ENCODE measurements at regions not wholly inside any gene's neighbourhood (a gene's known extent, or its start where the extent isn't known, plus 50 kb on each side); places are given as distances from the start of the nearest gene placed in this dataset.

DNA sequence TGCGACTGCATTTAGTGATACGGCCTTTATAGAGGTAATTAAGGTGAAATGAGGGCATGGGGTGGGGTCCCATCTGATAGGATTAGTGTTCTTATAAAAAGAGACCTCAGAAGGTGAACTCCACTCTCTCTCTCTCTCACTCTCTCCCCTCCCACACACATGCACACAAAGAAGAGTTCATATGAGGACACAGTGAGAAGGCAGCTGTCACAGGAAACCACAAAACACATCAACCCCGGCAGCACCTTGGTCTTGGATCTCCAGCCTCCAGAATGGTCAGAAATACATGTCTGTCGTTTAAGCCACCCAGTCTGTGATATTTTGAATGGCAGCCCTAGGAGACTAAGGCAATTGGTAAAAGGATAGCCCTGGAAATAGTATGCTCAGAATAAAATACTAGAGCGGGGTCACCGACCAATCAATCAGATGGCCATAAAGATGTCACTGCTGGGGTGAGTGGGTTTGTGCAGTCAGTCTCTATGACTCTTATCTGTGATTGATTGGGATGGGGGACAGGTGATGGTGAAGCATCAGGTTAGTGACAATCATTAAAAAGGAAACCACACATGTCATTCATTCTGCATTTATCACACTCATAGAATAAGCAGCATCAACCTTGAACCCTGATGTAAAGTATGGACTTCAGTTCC, 118.9 kb upstream of the POU3F3 start:
- Histone ChIP-seq H3K36me3 (ENCODE audit: control insufficient read depth in 4 of 4, insufficient read depth in 4 of 4, low read length in 3 of 4) (no peaks in the 10 kb centered on the region), H3K27ac (ENCODE audit: insufficient read depth in 1 of 2, low read depth in 1 of 2, low read length in 2 of 2, poor library complexity in 1 of 2, severe bottlenecking in 2 of 2) (no peak overlapping the region), H3K27me3 (replicated peaks in 2 of 5; ENCODE audit: control insufficient read depth in 4 of 5, insufficient read depth in 5 of 5, low read length in 4 of 5) (no peaks in the 10 kb centered on the region), H3K4me1 (ENCODE audit: control extremely low read depth in 1 of 4, control insufficient read depth in 4 of 4, insufficient read depth in 4 of 4, low read length in 3 of 4) (peaks cover 0 to 16% (median 8%) of the 10 kb centered on the region in 4 experiments), H3K4me3 (ENCODE audit: control insufficient read depth in 1 of 7, extremely low read depth in 1 of 7, insufficient read depth in 4 of 7, low read depth in 2 of 7, low read length in 6 of 7) (no peak overlapping the region), H3K9me3 (ENCODE audit: control extremely low read depth in 1 of 5, control insufficient read depth in 4 of 5, insufficient read depth in 2 of 5, low read depth in 1 of 5, low read length in 4 of 5) (peaks cover 0 to 5% (median 3%) of the 10 kb centered on the region in 5 experiments)
- POLR2A ChIA-PET: no interaction called here
- CTCF ChIA-PET: interaction anchor here (0.6 to 1.3 kb wide), 3 partner anchors 11 to 306 kb away, joined by 3 read pairs; no protein-coding TSS in a partner anchor
- DNase-seq: peak; percentile 25 to 87 (median 79)
- 47% methylated on average over 4 of the region's 6 CpGs for WGBS (ENCODE audit: insufficient coverage)

DNA sequence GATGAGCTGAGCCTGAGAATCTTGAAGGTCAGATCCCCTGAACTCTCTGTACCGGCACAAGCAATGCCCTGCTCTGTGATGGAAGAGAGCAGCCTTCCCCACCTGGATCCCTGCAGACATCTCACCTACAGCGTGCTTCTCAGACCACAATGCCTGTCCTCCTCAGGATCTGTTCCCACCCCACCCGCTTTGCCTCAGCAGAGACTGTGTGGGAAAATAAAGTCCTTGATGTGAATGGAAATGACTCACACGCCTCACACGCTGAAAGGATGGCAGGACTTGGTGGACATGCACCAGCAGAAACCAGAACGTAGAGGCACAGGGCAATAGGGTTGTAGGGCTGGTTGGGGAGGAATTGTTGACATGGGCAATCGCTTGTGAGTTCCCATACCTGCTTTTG, 117.9 kb upstream of the POU3F3 start:
- Histone ChIP-seq H3K4me1 (ENCODE audit: control extremely low read depth in 1 of 4, control insufficient read depth in 4 of 4, insufficient read depth in 4 of 4, low read length in 3 of 4) (peaks cover 0 to 16% (median 8%) of the 10 kb centered on the region in 4 experiments), H3K36me3 (ENCODE audit: control insufficient read depth in 4 of 4, insufficient read depth in 4 of 4, low read length in 3 of 4) (no peaks in the 10 kb centered on the region), H3K9me3 (ENCODE audit: control extremely low read depth in 1 of 5, control insufficient read depth in 4 of 5, insufficient read depth in 2 of 5, low read depth in 1 of 5, low read length in 4 of 5) (peaks cover 0 to 3% (median 0%) of the 10 kb centered on the region in 5 experiments), H3K4me3 (ENCODE audit: control insufficient read depth in 1 of 7, extremely low read depth in 1 of 7, insufficient read depth in 4 of 7, low read depth in 2 of 7, low read length in 6 of 7) (no peak overlapping the region), H3K27me3 (replicated peaks in 2 of 5; ENCODE audit: control insufficient read depth in 4 of 5, insufficient read depth in 5 of 5, low read length in 4 of 5) (no peaks in the 10 kb centered on the region), H3K27ac (ENCODE audit: insufficient read depth in 1 of 2, low read depth in 1 of 2, low read length in 2 of 2, poor library complexity in 1 of 2, severe bottlenecking in 2 of 2) (no peak overlapping the region)
- DNase-seq: no peak
- CTCF ChIA-PET: no interaction called here
- POLR2A ChIA-PET: no interaction called here
- 100% methylated on average over 4 of the region's 7 CpGs for WGBS (ENCODE audit: insufficient coverage)

DNA sequence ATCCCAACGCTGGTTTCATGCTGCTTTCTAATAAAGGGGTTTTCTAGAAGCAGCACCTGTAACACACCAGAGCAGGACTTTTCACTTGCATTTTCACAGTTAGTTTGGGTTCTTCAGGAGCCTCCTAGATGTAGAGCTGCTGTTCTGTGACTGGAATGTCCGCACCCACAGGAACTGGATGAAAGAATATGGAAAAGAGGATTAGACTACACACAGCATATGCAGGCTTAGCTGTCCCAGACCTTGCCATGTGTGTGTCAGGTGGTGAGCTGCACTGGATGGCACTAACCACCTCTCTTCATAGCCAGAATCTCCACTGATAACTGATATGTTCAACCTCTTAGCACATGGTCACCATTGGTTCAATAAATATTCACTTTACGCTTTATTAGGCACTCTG, 112.1 kb upstream of the POU3F3 start:
- H3K4me3 ChIP-seq (ENCODE audit: control insufficient read depth in 1 of 7, extremely low read depth in 1 of 7, insufficient read depth in 4 of 7, low read depth in 2 of 7, low read length in 6 of 7): no peak overlapping the region
- no peak overlapping the region for H3K27ac ChIP-seq (ENCODE audit: insufficient read depth in 1 of 2, low read depth in 1 of 2, low read length in 2 of 2, poor library complexity in 1 of 2, severe bottlenecking in 2 of 2)
- H3K9me3 ChIP-seq (ENCODE audit: control extremely low read depth in 1 of 5, control insufficient read depth in 4 of 5, insufficient read depth in 2 of 5, low read depth in 1 of 5, low read length in 4 of 5): peaks cover 0 to 3% (median 0%) of the 10 kb centered on the region in 5 experiments
- ChIA-PET POLR2A (no interaction called here), CTCF (no interaction called here)
- WGBS (ENCODE audit: insufficient coverage): no CpG with 5 or more reads among the region's 3 CpGs
- no peak for DNase-seq
- H3K36me3 ChIP-seq (ENCODE audit: control insufficient read depth in 4 of 4, insufficient read depth in 4 of 4, low read length in 3 of 4): no peaks in the 10 kb centered on the region
- no peaks in the 10 kb centered on the region for H3K27me3 ChIP-seq (replicated peaks in 2 of 5; ENCODE audit: control insufficient read depth in 4 of 5, insufficient read depth in 5 of 5, low read length in 4 of 5)
- H3K4me1 ChIP-seq (ENCODE audit: control extremely low read depth in 1 of 4, control insufficient read depth in 4 of 4, insufficient read depth in 4 of 4, low read length in 3 of 4): no peaks in the 10 kb centered on the region

DNA sequence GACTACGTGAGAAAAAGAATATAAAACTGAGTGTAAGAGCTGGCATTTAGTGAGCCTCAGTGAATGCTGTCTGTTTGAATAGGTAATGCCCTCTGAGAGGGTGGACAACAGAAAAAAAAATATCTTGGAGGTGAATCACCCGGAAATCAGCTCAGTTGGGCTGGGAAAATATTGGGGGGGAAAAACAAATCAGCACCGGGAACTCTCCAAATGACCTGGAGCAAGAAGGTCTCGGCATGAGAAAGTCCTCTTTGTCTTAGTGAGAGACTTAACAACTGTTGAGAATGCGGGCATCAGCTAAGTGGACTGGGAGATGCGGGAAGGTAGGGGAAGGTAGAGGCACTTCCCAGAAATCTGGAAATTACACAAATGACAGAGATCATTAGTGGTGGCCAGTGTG, 109.4 kb upstream of the POU3F3 start:
- CTCF ChIA-PET: no interaction called here

DNA sequence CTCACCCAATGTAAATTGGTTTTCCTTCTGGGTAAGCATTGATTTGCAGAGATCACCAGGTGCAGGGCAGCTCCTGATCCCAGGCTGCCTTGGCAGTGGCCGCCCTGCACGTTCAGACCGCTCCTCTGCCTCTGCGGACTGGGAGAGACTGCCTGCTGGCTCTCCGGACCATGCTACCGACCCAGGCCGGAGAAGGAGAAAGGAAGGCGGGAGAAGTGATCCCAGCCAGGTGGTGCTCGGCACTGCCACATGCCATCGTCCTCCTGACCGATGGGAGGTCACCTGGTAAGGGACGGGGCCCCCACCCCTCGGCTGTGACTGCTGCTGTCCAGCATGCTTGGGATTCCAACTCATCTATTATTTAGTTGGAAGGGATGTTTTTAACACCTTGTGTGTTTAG, 108.1 kb upstream of the POU3F3 start:
- Histone ChIP-seq H3K4me1 (ENCODE audit: control extremely low read depth in 1 of 4, control insufficient read depth in 4 of 4, insufficient read depth in 4 of 4, low read length in 3 of 4) (peaks cover 0 to 6% (median 3%) of the 10 kb centered on the region in 4 experiments), H3K4me3 (ENCODE audit: control insufficient read depth in 1 of 7, extremely low read depth in 1 of 7, insufficient read depth in 4 of 7, low read depth in 2 of 7, low read length in 6 of 7) (no peak overlapping the region), H3K36me3 (ENCODE audit: control insufficient read depth in 4 of 4, insufficient read depth in 4 of 4, low read length in 3 of 4) (no peaks in the 10 kb centered on the region), H3K9me3 (ENCODE audit: control extremely low read depth in 1 of 5, control insufficient read depth in 4 of 5, insufficient read depth in 2 of 5, low read depth in 1 of 5, low read length in 4 of 5) (no peaks in the 10 kb centered on the region), H3K27ac (ENCODE audit: insufficient read depth in 1 of 2, low read depth in 1 of 2, low read length in 2 of 2, poor library complexity in 1 of 2, severe bottlenecking in 2 of 2) (no peak overlapping the region), H3K27me3 (replicated peaks in 2 of 5; ENCODE audit: control insufficient read depth in 4 of 5, insufficient read depth in 5 of 5, low read length in 4 of 5) (no peaks in the 10 kb centered on the region)
- 81% methylated on average over 6 of the region's 13 CpGs for WGBS (ENCODE audit: insufficient coverage)
- ChIA-PET CTCF (interaction anchor here (1.2 kb wide), 1 partner anchor 11 kb away, joined by 3 read pairs; no protein-coding TSS in a partner anchor), POLR2A (no interaction called here)
- DNase-seq: no peak

More for the DNA sequence above, 109.4 kb upstream of the POU3F3 start:
- H3K4me1 ChIP-seq (ENCODE audit: control extremely low read depth in 1 of 4, control insufficient read depth in 4 of 4, insufficient read depth in 4 of 4, low read length in 3 of 4): no peaks in the 10 kb centered on the region
- WGBS (ENCODE audit: insufficient coverage): 98% methylated on average over 6 of the region's 6 CpGs
- DNase-seq: no peak
- H3K27me3 ChIP-seq (replicated peaks in 2 of 5; ENCODE audit: control insufficient read depth in 4 of 5, insufficient read depth in 5 of 5, low read length in 4 of 5): no peaks in the 10 kb centered on the region
- H3K9me3 ChIP-seq (ENCODE audit: control extremely low read depth in 1 of 5, control insufficient read depth in 4 of 5, insufficient read depth in 2 of 5, low read depth in 1 of 5, low read length in 4 of 5): no peaks in the 10 kb centered on the region
- H3K4me3 ChIP-seq (ENCODE audit: control insufficient read depth in 1 of 7, extremely low read depth in 1 of 7, insufficient read depth in 4 of 7, low read depth in 2 of 7, low read length in 6 of 7): no peak overlapping the region
- POLR2A ChIA-PET: no interaction called here
- no peaks in the 10 kb centered on the region for H3K36me3 ChIP-seq (ENCODE audit: control insufficient read depth in 4 of 4, insufficient read depth in 4 of 4, low read length in 3 of 4)
- no peak overlapping the region for H3K27ac ChIP-seq (ENCODE audit: insufficient read depth in 1 of 2, low read depth in 1 of 2, low read length in 2 of 2, poor library complexity in 1 of 2, severe bottlenecking in 2 of 2)

DNA sequence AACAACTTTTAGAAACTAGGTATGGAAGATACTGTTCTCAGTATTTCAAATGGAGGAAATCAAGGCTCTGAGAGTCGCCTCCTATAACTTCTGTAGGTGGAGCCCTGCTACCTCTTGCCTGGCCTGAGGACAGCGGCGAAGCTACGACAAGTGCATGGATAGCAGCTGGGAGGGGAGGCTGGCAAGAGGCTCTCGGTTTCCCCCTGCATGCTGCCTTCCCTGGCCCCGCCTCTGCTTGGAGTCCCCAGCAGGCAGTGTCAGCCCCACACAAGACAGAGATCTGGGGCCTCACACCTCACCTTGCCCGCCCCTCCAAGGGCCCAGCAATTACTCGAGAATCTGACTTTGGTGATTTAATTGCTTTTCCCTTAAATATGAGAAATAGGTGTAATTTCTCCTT, 107.6 kb upstream of the POU3F3 start:
- Histone ChIP-seq H3K36me3 (ENCODE audit: control insufficient read depth in 4 of 4, insufficient read depth in 4 of 4, low read length in 3 of 4) (no peaks in the 10 kb centered on the region), H3K9me3 (ENCODE audit: control extremely low read depth in 1 of 5, control insufficient read depth in 4 of 5, insufficient read depth in 2 of 5, low read depth in 1 of 5, low read length in 4 of 5) (no peaks in the 10 kb centered on the region), H3K27ac (ENCODE audit: insufficient read depth in 1 of 2, low read depth in 1 of 2, low read length in 2 of 2, poor library complexity in 1 of 2, severe bottlenecking in 2 of 2) (no peak overlapping the region), H3K4me3 (ENCODE audit: control insufficient read depth in 1 of 7, extremely low read depth in 1 of 7, insufficient read depth in 4 of 7, low read depth in 2 of 7, low read length in 6 of 7) (no peak overlapping the region), H3K27me3 (replicated peaks in 2 of 5; ENCODE audit: control insufficient read depth in 4 of 5, insufficient read depth in 5 of 5, low read length in 4 of 5) (no peaks in the 10 kb centered on the region), H3K4me1 (ENCODE audit: control extremely low read depth in 1 of 4, control insufficient read depth in 4 of 4, insufficient read depth in 4 of 4, low read length in 3 of 4) (peaks cover 0 to 6% (median 3%) of the 10 kb centered on the region in 4 experiments)
- ChIA-PET CTCF (interaction anchor here (1.2 kb wide), 1 partner anchor 11 kb away, joined by 3 read pairs; no protein-coding TSS in a partner anchor), POLR2A (no interaction called here)
- DNase-seq: no peak
- 100% methylated on average over 6 of the region's 8 CpGs for WGBS (ENCODE audit: insufficient coverage)

DNA sequence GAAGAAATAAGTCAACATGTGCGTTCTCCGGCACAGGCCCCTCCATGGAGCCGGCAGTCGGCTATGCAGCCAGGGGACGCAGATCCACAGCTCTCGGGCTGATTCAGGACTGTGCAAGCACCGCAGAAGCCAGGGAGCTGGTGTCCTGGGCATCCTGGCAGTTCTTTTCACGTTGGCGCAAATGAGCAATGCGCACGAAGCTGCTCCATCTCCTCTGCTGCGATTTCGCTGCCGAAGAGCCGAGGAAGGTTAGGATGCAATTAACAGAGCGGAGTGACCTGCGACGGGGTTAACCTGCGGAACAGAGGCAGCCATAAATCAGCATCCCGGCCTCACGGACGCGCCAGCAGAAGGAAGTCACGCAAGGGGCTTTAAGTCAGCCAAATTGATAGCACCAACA, 107.1 kb upstream of the POU3F3 start:
- Histone ChIP-seq H3K4me1 (ENCODE audit: control extremely low read depth in 1 of 4, control insufficient read depth in 4 of 4, insufficient read depth in 4 of 4, low read length in 3 of 4) (peaks cover 0 to 6% (median 3%) of the 10 kb centered on the region in 4 experiments), H3K27ac (ENCODE audit: insufficient read depth in 1 of 2, low read depth in 1 of 2, low read length in 2 of 2, poor library complexity in 1 of 2, severe bottlenecking in 2 of 2) (no peak overlapping the region), H3K9me3 (ENCODE audit: control extremely low read depth in 1 of 5, control insufficient read depth in 4 of 5, insufficient read depth in 2 of 5, low read depth in 1 of 5, low read length in 4 of 5) (no peaks in the 10 kb centered on the region), H3K36me3 (ENCODE audit: control insufficient read depth in 4 of 4, insufficient read depth in 4 of 4, low read length in 3 of 4) (no peaks in the 10 kb centered on the region), H3K4me3 (ENCODE audit: control insufficient read depth in 1 of 7, extremely low read depth in 1 of 7, insufficient read depth in 4 of 7, low read depth in 2 of 7, low read length in 6 of 7) (no peak overlapping the region), H3K27me3 (replicated peaks in 2 of 5; ENCODE audit: control insufficient read depth in 4 of 5, insufficient read depth in 5 of 5, low read length in 4 of 5) (no peaks in the 10 kb centered on the region)
- DNase-seq: no peak
- CTCF ChIA-PET: no interaction called here
- POLR2A ChIA-PET: no interaction called here
- 87% methylated on average over 24 of the region's 24 CpGs for WGBS (ENCODE audit: insufficient coverage)

All from common myeloid progenitor, CD34-positive (primary cell).